G401 (cell line): ENCODE measurements at regions not wholly inside any gene's neighbourhood (a gene's known extent, or its start where the extent isn't known, plus 50 kb on each side); places are given as distances from the start of the nearest gene placed in this dataset.

Experiments used
- DNase-seq: peaks from one replicate; pipeline ENCODE4 v3.0.0-alpha.2; 2015; ENCODE audit warnings: low spot score
- in situ Hi-C: cut with HindIII; loops from 2 replicates; pipeline ENCODE4 v1.10.0; 2016; ENCODE audit warnings: low sequenced_read_pairs, mixed read lengths

GRCh38 chr17:15117239-15117638 is 147.9 kb downstream of the PMP22 start:
- in situ Hi-C loops, result no loop called here
- DNase-seq, result no peak

DNA sequence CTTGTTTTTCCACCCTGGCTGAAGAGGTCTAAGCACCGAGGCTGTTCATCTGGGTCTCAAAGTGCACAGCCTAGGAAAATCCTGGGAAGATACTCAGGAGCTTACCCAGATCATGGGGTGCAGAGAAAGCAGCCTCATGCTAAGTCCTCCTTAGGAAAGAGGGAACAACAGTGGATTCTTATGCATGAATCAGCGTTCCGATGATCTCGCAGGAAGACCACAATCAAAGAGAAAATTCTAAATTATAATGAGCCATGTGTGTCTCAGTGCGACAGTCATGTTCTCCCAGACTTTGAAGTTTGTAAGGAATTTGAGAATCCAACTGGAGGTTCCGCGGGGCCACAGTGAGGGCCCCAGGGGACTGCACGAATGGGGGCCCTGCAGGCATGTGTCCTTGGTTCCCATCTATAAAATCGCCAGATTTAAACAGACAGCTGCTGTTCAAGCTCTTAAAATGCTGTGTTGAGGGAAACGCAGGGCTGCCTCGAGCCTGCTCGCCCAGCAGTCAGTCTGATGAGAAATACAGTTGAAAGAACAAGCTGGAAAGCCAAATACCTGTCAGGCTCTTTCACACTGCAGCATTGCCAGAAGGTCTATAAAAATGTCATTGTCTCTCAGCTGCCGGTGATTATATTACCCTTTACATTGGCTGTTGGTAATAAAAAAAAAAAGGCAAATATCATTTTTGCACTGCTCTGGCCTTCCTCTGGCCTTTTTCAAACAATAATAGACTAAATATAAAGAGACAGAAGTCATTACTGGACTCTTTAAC is 152.1 kb downstream of the PMP22 start:
- DNase-seq, result peak; percentile 5
- in situ Hi-C loops, result no loop called here

- in situ Hi-C loops, result no loop called here
- DNase-seq, result no peak
Measured at GRCh38 chr17:15109608-15110007, 155.5 kb downstream of the PMP22 start.

DNA sequence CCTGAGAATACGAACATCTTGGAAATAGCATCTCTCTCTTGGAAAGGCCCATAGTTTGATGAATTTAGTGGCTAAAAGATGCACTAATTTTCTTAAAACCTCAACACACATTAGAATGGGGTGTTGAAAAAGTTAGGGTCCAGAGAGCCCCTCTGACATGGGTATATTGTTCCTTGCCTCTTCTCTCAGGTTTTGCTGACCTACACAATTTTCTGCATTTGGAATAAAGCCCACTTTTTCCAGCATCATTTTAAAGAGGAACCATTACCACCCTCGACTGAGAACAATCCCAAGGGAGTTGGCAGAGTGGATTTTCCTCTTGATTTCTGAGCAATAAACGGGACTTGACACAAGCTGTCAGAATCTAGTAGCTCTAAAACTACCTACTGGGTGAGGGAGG is 156.1 kb downstream of the PMP22 start:
- in situ Hi-C loops, result no loop called here

DNA sequence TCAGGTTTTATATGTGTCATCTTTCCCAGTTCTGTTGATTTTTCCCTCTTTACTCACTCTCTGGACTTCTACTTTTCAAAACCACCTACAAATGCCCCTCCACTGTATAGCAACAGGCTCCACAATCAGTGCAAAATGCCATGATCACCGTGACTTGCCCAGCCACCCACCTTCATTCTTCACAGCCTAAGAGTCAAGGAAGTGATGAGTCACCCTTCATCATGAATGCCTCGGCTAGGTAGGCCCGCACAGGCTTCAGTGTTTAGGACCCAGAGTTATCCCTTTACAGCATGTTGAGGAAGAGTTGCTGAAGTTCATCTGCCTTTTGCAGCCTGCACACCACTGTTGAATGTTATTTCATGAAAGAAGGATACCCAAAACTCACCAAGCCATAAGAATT is 158.6 kb downstream of the PMP22 start:
- in situ Hi-C loops, result no loop called here

More for the DNA sequence above, 156.1 kb downstream of the PMP22 start:
- no peak for DNase-seq

GRCh38 chr17:15103785-15104184 is 161.3 kb downstream of the PMP22 start:
- no peak for DNase-seq
- in situ Hi-C loops, result no loop called here

More for the DNA sequence above, 158.6 kb downstream of the PMP22 start:
- DNase-seq, result no peak

DNA sequence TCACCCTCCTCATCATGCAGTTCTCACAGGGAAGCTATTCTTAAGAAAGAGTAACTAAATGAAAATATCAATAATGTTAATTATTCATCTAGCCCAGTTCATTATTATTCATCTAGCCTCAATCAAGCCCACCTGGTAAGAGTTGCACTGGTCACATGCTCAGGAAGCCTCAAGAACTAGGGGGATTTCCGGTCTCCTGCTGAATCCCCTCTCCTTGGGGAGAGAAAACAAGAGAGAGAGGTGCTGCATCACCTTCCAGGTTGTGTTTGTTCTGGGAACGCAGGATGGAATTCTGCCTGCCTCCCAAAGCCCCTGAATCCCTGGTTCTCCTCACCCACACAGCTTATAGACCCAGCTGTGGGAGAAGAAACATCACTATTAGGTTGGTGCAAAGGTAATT is 164.0 kb downstream of the PMP22 start:
- in situ Hi-C loops, result no loop called here
- no peak for DNase-seq

GRCh38 chr17:15096511-15096910 is 168.6 kb downstream of the PMP22 start:
- in situ Hi-C loops, result no loop called here

DNA sequence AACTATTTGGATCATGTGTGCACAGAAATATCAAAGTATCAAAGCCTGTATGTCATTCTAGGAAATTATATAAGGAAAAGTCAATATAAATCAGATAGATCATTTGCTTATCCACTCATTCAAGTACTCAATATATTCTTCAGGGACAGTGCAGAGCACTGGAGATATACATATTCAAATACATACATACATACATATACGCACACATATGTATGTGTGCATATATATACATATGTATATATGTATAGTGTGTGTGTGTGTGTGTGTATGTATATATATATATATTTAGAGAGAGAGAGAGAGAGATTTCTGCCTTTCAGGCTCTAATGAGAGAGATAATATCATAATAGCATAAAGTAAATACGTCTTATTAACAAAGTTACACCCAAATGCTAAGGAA is 169.2 kb downstream of the PMP22 start:
- no peak for DNase-seq
- in situ Hi-C loops, result no loop called here

More at GRCh38 chr17:15096511-15096910, 168.6 kb downstream of the PMP22 start:
- no peak for DNase-seq

DNA sequence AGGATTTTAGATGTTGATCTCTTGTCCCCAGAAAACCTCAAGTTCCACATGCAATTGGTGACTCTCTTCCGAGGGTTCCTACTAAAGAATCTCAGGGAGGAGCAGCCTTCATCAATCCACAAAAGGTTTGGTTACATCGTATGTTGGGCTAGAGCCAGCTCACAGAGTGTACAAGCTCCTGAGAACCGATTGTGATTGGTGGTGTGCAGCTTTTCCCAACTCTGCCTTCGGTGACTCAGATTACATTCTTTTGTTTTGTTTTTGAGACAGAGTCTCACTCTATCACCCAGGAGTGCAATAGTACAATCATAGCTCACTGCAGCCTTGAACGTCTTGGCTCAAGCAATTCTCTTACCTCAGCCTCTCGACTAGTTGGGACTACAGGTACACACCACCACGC is 172.4 kb downstream of the PMP22 start:
- in situ Hi-C loops, result no loop called here

DNA sequence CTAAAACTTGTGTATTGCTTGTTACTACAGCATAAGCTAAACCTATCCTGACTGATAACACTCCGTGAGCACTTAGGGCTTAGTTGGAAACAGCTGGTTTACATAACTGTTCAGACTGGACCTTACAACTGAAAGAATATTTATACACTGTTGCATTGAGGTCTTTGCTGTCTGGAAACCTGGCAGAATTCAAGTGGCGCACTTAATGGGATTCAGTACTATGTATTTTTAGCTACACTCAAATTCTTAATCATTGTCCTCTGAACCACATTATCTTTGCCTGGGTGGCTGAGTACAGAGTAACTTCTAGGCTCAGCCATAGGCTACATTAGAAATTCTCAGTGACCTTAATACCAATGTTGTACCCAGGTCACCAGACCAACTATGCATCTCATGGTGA is 172.9 kb downstream of the PMP22 start:
- DNase-seq, result no peak
- in situ Hi-C loops, result no loop called here

More for the DNA sequence above, 172.4 kb downstream of the PMP22 start:
- no peak for DNase-seq

GRCh38 chr17:15091825-15092224 is 173.3 kb downstream of the PMP22 start:
- DNase-seq, result no peak
- in situ Hi-C loops, result no loop called here

GRCh38 chr17:15090533-15090932 is 174.6 kb downstream of the PMP22 start:
- DNase-seq, result no peak
- in situ Hi-C loops, result no loop called here

GRCh38 chr17:15087946-15088345 is 177.2 kb downstream of the PMP22 start:
- in situ Hi-C loops, result no loop called here
- DNase-seq, result no peak

GRCh38 chr17:15086776-15087295 is 178.3 kb downstream of the PMP22 start:
- no peak for DNase-seq
- in situ Hi-C loops, result no loop called here

- no peak for DNase-seq
- in situ Hi-C loops, result no loop called here
Measured at GRCh38 chr17:15085890-15086677, 179.0 kb downstream of the PMP22 start.

DNA sequence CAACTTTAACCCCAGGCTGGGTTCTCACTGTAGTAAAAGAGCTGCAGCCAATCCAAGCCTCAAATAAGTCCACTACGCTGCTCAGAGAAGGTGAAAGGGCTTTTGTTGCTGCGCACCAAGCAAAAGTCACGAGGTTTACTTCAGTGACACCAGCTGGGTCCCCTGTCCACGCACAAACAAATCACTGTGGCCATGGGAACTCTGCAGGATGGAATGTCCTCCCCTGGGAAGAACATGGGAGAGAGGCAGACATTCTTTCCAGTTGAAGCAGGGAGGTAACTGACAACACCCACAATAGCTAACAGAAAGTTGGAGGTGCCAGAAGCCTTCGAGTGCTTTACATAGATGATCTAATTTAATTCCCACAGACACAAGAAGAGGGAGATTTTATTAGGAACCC is 181.9 kb downstream of the PMP22 start:
- DNase-seq, result no peak
- in situ Hi-C loops, result no loop called here

- DNase-seq, result no peak
- in situ Hi-C loops, result no loop called here
Measured at GRCh38 chr17:15081008-15081407, 184.1 kb downstream of the PMP22 start.

GRCh38 chr17:15078570-15078969 is 186.6 kb downstream of the PMP22 start:
- in situ Hi-C loops, result no loop called here
- DNase-seq, result no peak

GRCh38 chr17:15076991-15077663 is 188.0 kb downstream of the PMP22 start:
- DNase-seq, result no peak
- in situ Hi-C loops, result no loop called here
